Endothelial cell (in vitro differentiated cells): ENCODE measurements at regions not wholly inside any gene's neighbourhood (a gene's known extent, or its start where the extent isn't known, plus 50 kb on each side); places are given as distances from the start of the nearest gene placed in this dataset.
"Not testable (repeated sequence)": the region's sequence is repeated elsewhere in the genome, so short reads cannot be mapped to it uniquely, and the experiment has no call there.

ENCODE experiments used
- DNase-seq: peaks from one replicate; pipeline ENCODE4 v3.0.0; 2021; ENCODE audit warnings: low spot score
- H3K27ac Mint-ChIP-seq: one replicate; pipeline ENCODE4 v1.8.0; 2021; ENCODE audit warnings: mixed read lengths, inconsistent platforms; ENCODE audit not compliant: unreplicated experiment
- H3K27me3 Mint-ChIP-seq: one replicate; pipeline ENCODE4 v1.8.0; 2021; ENCODE audit warnings: mild to moderate bottlenecking, moderate library complexity, mixed read lengths, inconsistent platforms; ENCODE audit not compliant: unreplicated experiment
- H3K36me3 Mint-ChIP-seq: one replicate; pipeline ENCODE4 v1.8.0; 2021; ENCODE audit warnings: mild to moderate bottlenecking, low read depth, mixed read lengths, inconsistent platforms; ENCODE audit not compliant: unreplicated experiment
- H3K4me1 Mint-ChIP-seq: one replicate; pipeline ENCODE4 v1.8.0; 2021; ENCODE audit warnings: mild to moderate bottlenecking, mixed read lengths, inconsistent platforms; ENCODE audit not compliant: unreplicated experiment
- H3K4me3 Mint-ChIP-seq: one replicate; pipeline ENCODE4 v1.8.0; 2021; ENCODE audit warnings: mild to moderate bottlenecking, mixed read lengths, inconsistent platforms; ENCODE audit not compliant: unreplicated experiment
- H3K9me3 Mint-ChIP-seq: one replicate; pipeline ENCODE4 v1.8.0; 2021; ENCODE audit warnings: mixed read lengths, inconsistent platforms; ENCODE audit not compliant: unreplicated experiment
- TF ChIP-seq, protein P1 (sequence below): fragments of 200-600 bp; sonication (generic); IDR thresholded peaks from one replicate; pipeline ENCODE4 v1.5.0; 2021; ENCODE audit warnings: antibody characterized with exemption; ENCODE audit not compliant: unreplicated experiment

DNA sequence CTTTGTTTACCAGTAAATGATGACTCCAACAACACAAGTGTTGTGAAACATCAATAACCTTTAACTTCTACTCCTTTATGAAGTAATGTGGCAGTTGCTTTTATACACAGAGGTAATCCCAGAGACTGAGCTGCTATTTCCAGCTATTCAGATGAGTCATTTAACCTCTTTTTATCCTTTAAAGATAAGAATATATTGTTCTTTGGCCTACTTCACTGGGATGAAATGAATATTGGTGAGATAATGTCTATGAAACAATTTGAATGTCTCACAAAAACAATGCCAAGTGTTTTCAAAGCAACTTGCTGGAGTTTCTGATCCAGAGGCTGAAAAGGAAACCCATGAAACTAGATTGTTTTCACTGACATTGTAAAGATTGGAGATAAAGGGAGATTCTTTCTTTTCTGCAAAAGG is 564.4 kb upstream of the LUZP2 start:
- H3K9me3 Mint-ChIP-seq: no peaks in the 10 kb centered on the region
- no peaks in the 10 kb centered on the region for H3K36me3 Mint-ChIP-seq
- H3K4me1 Mint-ChIP-seq: peaks cover 22% of the 10 kb centered on the region
- H3K27ac Mint-ChIP-seq: no peak overlapping the region
- no peak overlapping the region for H3K4me3 Mint-ChIP-seq
- DNase-seq: no peak
- TF ChIP-seq, protein P1, sequence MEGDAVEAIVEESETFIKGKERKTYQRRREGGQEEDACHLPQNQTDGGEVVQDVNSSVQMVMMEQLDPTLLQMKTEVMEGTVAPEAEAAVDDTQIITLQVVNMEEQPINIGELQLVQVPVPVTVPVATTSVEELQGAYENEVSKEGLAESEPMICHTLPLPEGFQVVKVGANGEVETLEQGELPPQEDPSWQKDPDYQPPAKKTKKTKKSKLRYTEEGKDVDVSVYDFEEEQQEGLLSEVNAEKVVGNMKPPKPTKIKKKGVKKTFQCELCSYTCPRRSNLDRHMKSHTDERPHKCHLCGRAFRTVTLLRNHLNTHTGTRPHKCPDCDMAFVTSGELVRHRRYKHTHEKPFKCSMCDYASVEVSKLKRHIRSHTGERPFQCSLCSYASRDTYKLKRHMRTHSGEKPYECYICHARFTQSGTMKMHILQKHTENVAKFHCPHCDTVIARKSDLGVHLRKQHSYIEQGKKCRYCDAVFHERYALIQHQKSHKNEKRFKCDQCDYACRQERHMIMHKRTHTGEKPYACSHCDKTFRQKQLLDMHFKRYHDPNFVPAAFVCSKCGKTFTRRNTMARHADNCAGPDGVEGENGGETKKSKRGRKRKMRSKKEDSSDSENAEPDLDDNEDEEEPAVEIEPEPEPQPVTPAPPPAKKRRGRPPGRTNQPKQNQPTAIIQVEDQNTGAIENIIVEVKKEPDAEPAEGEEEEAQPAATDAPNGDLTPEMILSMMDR: no peak
- H3K27me3 Mint-ChIP-seq: peaks cover 4% of the 10 kb centered on the region

DNA sequence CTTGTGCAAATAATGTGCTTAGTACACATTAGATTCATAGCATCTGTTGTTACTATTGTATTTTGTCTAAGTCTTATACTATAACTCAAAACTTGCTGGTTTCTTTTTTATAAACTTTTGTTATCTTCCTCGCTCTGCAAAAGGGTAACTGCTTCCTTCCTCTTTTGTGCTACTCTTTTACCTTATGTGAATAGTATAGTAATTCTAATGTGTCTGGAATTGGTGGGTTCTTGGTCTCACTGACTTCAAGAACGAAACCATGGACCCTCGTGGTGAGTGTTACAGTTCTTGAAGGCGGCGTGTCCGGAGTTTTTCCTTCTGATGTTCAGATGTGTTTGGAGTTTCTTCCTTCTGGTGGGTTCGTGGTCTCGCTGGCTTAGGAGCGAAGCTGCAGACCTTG is 563.1 kb upstream of the LUZP2 start:
- Mint-ChIP-seq H3K4me3 (no peak overlapping the region), H3K4me1 (peaks cover 22% of the 10 kb centered on the region), H3K27me3 (peaks cover 4% of the 10 kb centered on the region), H3K9me3 (no peaks in the 10 kb centered on the region), H3K36me3 (no peaks in the 10 kb centered on the region), H3K27ac (no peak overlapping the region)
- DNase-seq: no peak
- TF ChIP-seq, protein P1: no peak

DNA sequence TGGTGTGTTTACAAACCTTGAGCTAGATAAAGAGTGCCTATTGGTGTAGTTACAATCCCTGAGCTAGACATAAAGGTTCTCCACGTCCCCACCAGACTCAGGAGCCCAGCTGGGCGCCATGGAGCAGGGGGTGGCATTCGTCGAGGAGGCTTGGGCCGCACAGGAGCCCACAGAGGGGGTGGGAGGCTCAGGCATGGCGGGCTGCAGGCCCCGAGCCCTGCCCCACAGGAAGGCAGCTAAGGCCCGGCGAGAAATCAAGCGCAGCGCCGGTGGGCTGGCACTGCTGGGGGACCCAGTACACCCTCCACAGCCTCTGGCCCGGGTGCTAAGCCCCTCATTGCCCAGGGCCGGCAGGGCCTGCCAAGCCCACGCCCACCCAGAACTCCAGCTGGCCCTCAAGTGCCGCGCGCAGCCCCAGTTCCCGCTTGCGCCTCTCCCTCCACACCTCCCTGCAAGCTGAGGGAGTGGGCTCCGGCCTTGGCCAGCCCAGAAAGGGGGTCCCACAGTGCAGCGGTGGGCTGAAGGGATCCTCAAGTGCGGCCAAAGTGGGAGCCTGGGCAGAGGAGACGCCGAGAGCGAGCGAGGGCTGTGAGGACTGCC is 562.1 kb upstream of the LUZP2 start:
- H3K4me1 Mint-ChIP-seq: peaks cover 22% of the 10 kb centered on the region
- not testable (repeated sequence) for H3K4me3 Mint-ChIP-seq, DNase-seq, H3K27me3 Mint-ChIP-seq, H3K36me3 Mint-ChIP-seq, H3K27ac Mint-ChIP-seq, H3K9me3 Mint-ChIP-seq

DNA sequence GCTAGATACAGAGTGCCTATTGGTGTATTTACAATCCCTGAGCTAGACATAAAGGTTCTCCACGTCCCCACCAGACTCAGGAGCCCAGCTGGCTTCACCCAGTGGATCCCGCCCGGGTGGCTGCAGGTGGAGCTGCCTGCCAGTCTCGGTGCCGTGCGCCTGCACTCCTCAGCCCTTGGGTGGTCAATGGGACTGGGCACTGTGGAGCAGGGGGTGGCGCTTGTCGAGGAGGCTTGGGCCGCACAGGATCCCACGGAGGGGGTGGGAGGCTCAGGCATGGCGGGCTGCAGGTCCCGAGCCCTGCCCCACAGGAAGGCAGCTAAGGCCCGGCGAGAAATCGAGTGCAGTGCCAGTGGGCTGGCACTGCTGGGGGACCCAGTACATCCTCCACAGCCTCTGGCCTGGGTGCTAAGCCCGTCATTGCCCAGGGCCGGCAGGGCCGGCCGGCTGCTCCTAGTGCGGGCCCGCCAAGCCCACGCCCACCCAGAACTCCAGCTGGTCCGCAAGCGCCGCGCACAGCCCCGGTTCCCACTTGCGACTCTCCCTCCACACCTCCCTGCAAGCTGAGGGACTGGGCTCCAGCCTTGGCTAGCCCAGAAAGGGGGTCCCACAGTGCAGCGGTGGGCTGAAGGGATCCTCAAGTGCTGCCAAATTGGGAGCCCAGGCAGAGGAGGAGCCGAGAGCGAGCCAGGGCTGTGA is 554.6 kb upstream of the LUZP2 start:
- not testable (repeated sequence) for H3K27me3 Mint-ChIP-seq, H3K4me3 Mint-ChIP-seq, H3K27ac Mint-ChIP-seq, H3K4me1 Mint-ChIP-seq, H3K36me3 Mint-ChIP-seq, H3K9me3 Mint-ChIP-seq, DNase-seq

DNA sequence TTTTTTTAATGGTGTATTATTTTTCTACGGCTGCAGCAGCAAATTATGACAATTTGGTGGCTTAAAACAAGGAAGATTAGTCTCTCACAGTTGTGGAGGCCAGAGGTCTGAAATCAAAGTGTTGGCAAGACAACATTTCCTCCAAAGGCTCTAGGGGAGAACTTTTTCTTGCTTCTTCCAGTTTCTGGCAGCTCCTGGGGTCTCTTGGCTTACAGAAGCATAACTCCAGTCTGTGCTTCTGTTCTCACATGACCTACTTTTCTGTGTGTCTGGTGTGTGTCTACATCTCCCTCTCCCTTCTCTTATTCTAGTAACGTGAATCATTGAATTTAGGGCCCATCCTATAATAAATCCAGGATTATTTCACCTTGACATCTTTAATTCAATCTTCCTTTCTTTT is 551.9 kb upstream of the LUZP2 start:
- Mint-ChIP-seq H3K9me3 (no peaks in the 10 kb centered on the region), H3K4me3 (no peak overlapping the region), H3K4me1 (no peaks in the 10 kb centered on the region), H3K36me3 (no peaks in the 10 kb centered on the region), H3K27ac (no peak overlapping the region), H3K27me3 (peaks cover 2% of the 10 kb centered on the region)
- TF ChIP-seq, protein P1: no peak
- DNase-seq: no peak

DNA sequence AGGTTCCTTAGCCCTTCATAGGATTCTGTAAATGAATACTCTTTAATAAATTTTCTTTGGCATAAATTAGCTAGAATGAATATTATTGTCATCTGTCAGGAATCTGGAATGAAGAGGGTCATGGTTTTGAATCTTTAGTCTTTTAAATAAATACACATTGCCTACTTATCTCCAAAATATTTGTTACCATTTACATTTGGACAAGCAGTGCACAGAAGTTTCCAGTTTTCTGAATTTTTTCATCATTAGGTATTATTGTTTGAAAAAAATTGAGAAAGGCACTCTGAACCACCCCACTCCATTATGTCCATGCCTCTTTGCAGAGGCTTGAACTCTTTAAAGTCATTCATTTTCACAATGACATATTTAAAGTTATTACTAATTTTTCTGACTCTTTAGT is 549.0 kb upstream of the LUZP2 start:
- H3K36me3 Mint-ChIP-seq: no peaks in the 10 kb centered on the region
- H3K4me3 Mint-ChIP-seq: no peak overlapping the region
- TF ChIP-seq, protein P1: no peak
- no peaks in the 10 kb centered on the region for H3K9me3 Mint-ChIP-seq
- no peaks in the 10 kb centered on the region for H3K4me1 Mint-ChIP-seq
- no peak for DNase-seq
- no peak overlapping the region for H3K27ac Mint-ChIP-seq
- H3K27me3 Mint-ChIP-seq: peaks cover 2% of the 10 kb centered on the region
